PC-3 (cell line): ENCODE measurements at regions not wholly inside any gene's neighbourhood (a gene's known extent, or its start where the extent isn't known, plus 50 kb on each side); places are given as distances from the start of the nearest gene placed in this dataset.

Experiments used
- ATAC-seq: fragments of 200-7000 bp; cut with Tn5 transposase; 2 replicates; pipeline ENCODE4 v1.9.1; 2020; ENCODE audit warnings: mild to moderate bottlenecking, moderate library complexity
- BruUV-seq: library from RNA; stranded (reverse); fragments of 400-500 nt; replicated peaks from 2 replicates; lab custom pipeline; 2021; lab: Mats Ljungman, UMichigan
- CTCF ChIA-PET: fragments of 300-600 bp; sonication (Branson Sonifier 250); formaldehyde crosslinking; loops from one replicate; lab custom pipeline; 2022; ENCODE audit warnings: antibody characterized with exemption; lab: Charles Lee
- POLR2A ChIA-PET: fragments of 300-600 bp; sonication (Branson Sonifier 250); formaldehyde crosslinking; loops from one replicate; lab custom pipeline; 2022; ENCODE audit warnings: antibody characterized with exemption; ENCODE audit not compliant: unreplicated experiment; lab: Charles Lee
- DNase-seq: peaks from one replicate; pipeline ENCODE4 v3.0.0-alpha.2; 2015
- H2AFZ ChIP-seq: fragments of 300-600 bp; sonication (generic); 2 replicates; pipeline ENCODE4 v1.6.0; 2016; ENCODE audit warnings: antibody characterized with exemption, low read length
- H3F3A ChIP-seq: fragments of 300-600 bp; sonication (generic); one replicate; pipeline ENCODE4 v1.6.0; 2017; ENCODE audit warnings: antibody characterized with exemption, low read length, control low read depth, mild to moderate bottlenecking; ENCODE audit not compliant: unreplicated experiment
- H3K27ac ChIP-seq: fragments of 300-600 bp; sonication (generic); 2 replicates; pipeline ENCODE4 v1.5.1; 2016; ENCODE audit warnings: mild to moderate bottlenecking, low read length
- H3K27me3 ChIP-seq: fragments of 300-600 bp; sonication (generic); 2 replicates; pipeline ENCODE4 v1.6.1; 2016; ENCODE audit warnings: low read length, mixed read lengths
- H3K36me3 ChIP-seq: fragments of 300-600 bp; sonication (generic); 2 replicates; pipeline ENCODE4 v1.6.1; 2016; ENCODE audit warnings: low read depth, mixed run types, low read length, mixed read lengths
- H3K4me1 ChIP-seq: fragments of 300-600 bp; sonication (generic); 2 replicates; pipeline ENCODE4 v1.5.1; 2016; ENCODE audit warnings: low read length; ENCODE audit not compliant: insufficient read depth
- H3K4me2 ChIP-seq: fragments of 300-600 bp; sonication (generic); 2 replicates; pipeline ENCODE4 v1.6.0; 2016; ENCODE audit warnings: low read length
- H3K4me3 ChIP-seq: fragments of 300-600 bp; sonication (generic); 2 replicates; pipeline ENCODE4 v1.5.1; 2016; ENCODE audit warnings: mild to moderate bottlenecking, low read length, mixed read lengths
- H3K79me2 ChIP-seq: fragments of 300-600 bp; sonication (generic); 2 replicates; pipeline ENCODE4 v1.6.1; 2017; ENCODE audit warnings: low read length, mixed read lengths
- H3K9ac ChIP-seq: fragments of 300-600 bp; sonication (generic); 2 replicates; pipeline ENCODE4 v1.6.0; 2016; ENCODE audit warnings: mild to moderate bottlenecking, low read length
- H3K9me2 ChIP-seq: fragments of 300-600 bp; sonication (generic); replicated peaks from 2 replicates; pipeline ENCODE4 v1.6.1; 2016; ENCODE audit warnings: mixed run types, low read length, mixed read lengths
- H3K9me3 ChIP-seq: fragments of 300-600 bp; sonication (generic); 2 replicates; pipeline ENCODE4 v1.6.1; 2016; ENCODE audit warnings: low read length, mixed read lengths
- H4K20me1 ChIP-seq: fragments of 300-600 bp; sonication (generic); 2 replicates; pipeline ENCODE4 v1.6.1; 2016; ENCODE audit warnings: low read length, mixed read lengths
- CTCF ChIP-seq: fragments of 300-600 bp; sonication (generic); conservative IDR thresholded peaks from 2 replicates; pipeline ENCODE4 v1.5.1; 2017; ENCODE audit warnings: antibody characterized with exemption, low read depth, mild to moderate bottlenecking, low read length
- EZH2 ChIP-seq: fragments of 300-600 bp; sonication (generic); IDR thresholded peaks from one replicate; pipeline ENCODE4 v1.6.1; 2017; ENCODE audit warnings: antibody characterized with exemption, mild to moderate bottlenecking, low read length; ENCODE audit not compliant: unreplicated experiment
- EZH2phosphoT487 ChIP-seq: fragments of 300-600 bp; sonication (generic); IDR thresholded peaks from 2 replicates; pipeline ENCODE4 v1.6.1; 2018; ENCODE audit warnings: mild to moderate bottlenecking, antibody characterized with exemption, low read length, borderline replicate concordance
- intact Hi-C: fragments of 100-400 bp; cut with micrococcal nuclease; formaldehyde crosslinking; loops from 2 replicates; pipeline ENCODE4 v1.9.0; 2023

GRCh38 chr13:74218291-74218690 lies 84.1 kb upstream of the KLF12 start:
- H3K36me3 ChIP-seq = no peaks in the 10 kb centered on the region
- CTCF ChIA-PET = no interaction called here
- H2AFZ ChIP-seq = no peak overlapping the region
- intact Hi-C loops = no loop called here
- no peak for DNase-seq
- no peaks in the 10 kb centered on the region for H4K20me1 ChIP-seq
- no peaks in the 10 kb centered on the region for H3K4me1 ChIP-seq
- H3K9me2 ChIP-seq = no peaks in the 10 kb centered on the region
- H3K4me2 ChIP-seq = no peak overlapping the region
- no peaks in the 10 kb centered on the region for H3F3A ChIP-seq
- H3K27ac ChIP-seq = no peak overlapping the region
- H3K9me3 ChIP-seq = no peaks in the 10 kb centered on the region
- no peaks in the 10 kb centered on the region for H3K27me3 ChIP-seq
- no peak for TF ChIP-seq EZH2phosphoT487
- TF ChIP-seq CTCF = no peak
- no peak for TF ChIP-seq EZH2
- no peak overlapping the region for H3K9ac ChIP-seq
- H3K79me2 ChIP-seq = no peaks in the 10 kb centered on the region
- ATAC-seq = no peak
- no TSS peak for BruUV-seq
- POLR2A ChIA-PET = no interaction called here
- H3K4me3 ChIP-seq = no peak overlapping the region

DNA sequence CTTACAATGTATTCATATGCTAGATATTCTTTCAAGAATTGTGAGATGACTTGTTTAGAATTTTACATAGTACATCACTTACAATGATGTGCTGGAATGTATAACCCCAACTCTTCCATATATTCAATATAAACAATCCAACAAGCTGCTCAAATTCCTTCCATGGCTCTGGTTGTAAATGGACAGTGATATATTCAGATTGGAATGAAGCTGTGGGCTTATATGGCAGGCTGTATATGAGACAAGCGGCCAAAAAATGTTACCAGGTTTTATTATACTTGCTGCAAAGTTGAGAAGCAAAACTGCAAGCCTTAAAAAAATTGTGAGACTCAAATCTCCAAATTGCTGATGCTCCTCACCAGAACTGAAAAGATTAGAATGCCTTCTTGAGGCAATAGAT lies 83.6 kb upstream of the KLF12 start:
- Histone ChIP-seq H3K9me2 (no peaks in the 10 kb centered on the region), H3K4me3 (no peak overlapping the region), H3K4me1 (no peaks in the 10 kb centered on the region), H3K9me3 (no peaks in the 10 kb centered on the region), H3K9ac (no peak overlapping the region), H3K4me2 (no peak overlapping the region), H3K27me3 (no peaks in the 10 kb centered on the region), H3K27ac (no peak overlapping the region), H3K36me3 (no peaks in the 10 kb centered on the region), H4K20me1 (no peaks in the 10 kb centered on the region), H2AFZ (no peak overlapping the region), H3F3A (no peaks in the 10 kb centered on the region), H3K79me2 (no peaks in the 10 kb centered on the region)
- ATAC-seq (no peak), DNase-seq (no peak)
- ChIA-PET CTCF (no interaction called here), POLR2A (no interaction called here)
- intact Hi-C loops = no loop called here
- TF ChIP-seq CTCF (no peak), EZH2 (no peak), EZH2phosphoT487 (no peak)
- BruUV-seq = no TSS peak

DNA sequence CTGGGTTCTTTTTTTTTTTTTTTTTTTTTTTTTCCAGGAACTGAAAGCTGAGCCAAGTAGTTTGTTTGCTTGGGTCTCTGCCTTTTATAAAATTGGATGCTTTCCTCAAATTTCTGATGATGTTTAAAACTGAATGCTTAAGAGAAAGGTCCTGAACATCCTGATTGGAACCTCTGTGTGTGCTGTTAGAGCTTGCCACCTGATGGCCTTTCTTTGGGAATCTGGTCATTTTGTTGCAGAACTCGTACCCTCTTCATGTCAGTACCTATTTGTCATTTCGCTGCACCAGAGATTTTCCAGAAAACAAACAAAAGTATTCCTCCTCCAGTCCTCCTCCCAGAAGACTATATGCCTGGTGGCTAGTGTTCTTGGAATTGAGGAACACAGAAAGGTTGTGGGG lies 81.2 kb upstream of the KLF12 start:
- Histone ChIP-seq H3K4me2 (no peak overlapping the region), H3K4me3 (no peak overlapping the region), H3K9ac (no peak overlapping the region), H3K79me2 (no peaks in the 10 kb centered on the region), H3K36me3 (no peaks in the 10 kb centered on the region), H2AFZ (no peak overlapping the region), H3K9me2 (no peaks in the 10 kb centered on the region), H3K27me3 (no peaks in the 10 kb centered on the region), H3K27ac (no peak overlapping the region), H3K9me3 (no peaks in the 10 kb centered on the region), H4K20me1 (no peaks in the 10 kb centered on the region), H3K4me1 (peaks cover 5% of the 10 kb centered on the region; the same call in 1 of the 2 replicates), H3F3A (no peaks in the 10 kb centered on the region)
- no peak for ATAC-seq
- DNase-seq = no peak
- no peak for TF ChIP-seq CTCF
- no peak for TF ChIP-seq EZH2
- TF ChIP-seq EZH2phosphoT487 = no peak
- intact Hi-C loops = no loop called here
- ChIA-PET POLR2A (no interaction called here), CTCF (no interaction called here)
- BruUV-seq = no TSS peak
